Astrocyte (in vitro differentiated cells and primary cell): ENCODE measurements at regions not wholly inside any gene's neighbourhood (a gene's known extent, or its start where the extent isn't known, plus 50 kb on each side); places are given as distances from the start of the nearest gene placed in this dataset.

Source experiments
- DNase-seq: peaks from one replicate; pipeline ENCODE4 v3.0.0-alpha.2; 2010; ENCODE audit warnings: low read depth
- FAIRE-seq: peaks from 2 replicates; lab custom pipeline; 2011; peaks lifted over from hg19 to GRCh38; lab: Jason Lieb, UNC
- H2AFZ ChIP-seq: 2 replicates; pipeline ENCODE4 v1.6.0; 2012; ENCODE audit warnings: low read depth, low read length, inconsistent platforms
- H3K27ac ChIP-seq: 2 replicates; pipeline ENCODE4 v1.5.1; 2011; ENCODE audit warnings: low read depth, low read length, inconsistent platforms
- H3K27me3 ChIP-seq: 2 replicates; pipeline ENCODE4 v1.6.0; 2011; ENCODE audit warnings: low read length, inconsistent platforms; ENCODE audit not compliant: insufficient read depth
- H3K36me3 ChIP-seq: 2 replicates; pipeline ENCODE4 v1.5.1; 2011; ENCODE audit warnings: low read length, inconsistent platforms; ENCODE audit not compliant: insufficient read depth
- H3K4me1 ChIP-seq: 2 replicates; pipeline ENCODE4 v1.5.1; 2011; ENCODE audit warnings: low read length, inconsistent platforms; ENCODE audit not compliant: insufficient read depth
- H3K4me2 ChIP-seq: 2 replicates; pipeline ENCODE4 v1.6.0; 2012; ENCODE audit warnings: low read length, inconsistent platforms
- H3K4me3 ChIP-seq: 2 replicates; pipeline ENCODE4 v1.5.1; 2011; ENCODE audit warnings: low read depth, mild to moderate bottlenecking, low read length, inconsistent platforms; ENCODE audit not compliant: insufficient read depth
- H3K79me2 ChIP-seq: 2 replicates; pipeline ENCODE4 v1.6.0; 2012; ENCODE audit warnings: mild to moderate bottlenecking, low read length, inconsistent platforms; ENCODE audit not compliant: insufficient read depth
- H3K9ac ChIP-seq: 2 replicates; pipeline ENCODE4 v1.6.0; 2012; ENCODE audit warnings: mild to moderate bottlenecking, low read length, inconsistent platforms
- H3K9me3 ChIP-seq: 2 replicates; pipeline ENCODE4 v1.5.1; 2012; ENCODE audit warnings: low read depth, mild to moderate bottlenecking, low read length, inconsistent platforms; ENCODE audit not compliant: insufficient read depth
- H4K20me1 ChIP-seq: 2 replicates; pipeline ENCODE4 v1.6.0; 2012; ENCODE audit warnings: low read length, inconsistent platforms; ENCODE audit not compliant: insufficient read depth
- H3K27ac Mint-ChIP-seq: one replicate; pipeline ENCODE4 v1.8.0; 2021; ENCODE audit warnings: mild to moderate bottlenecking, mixed read lengths; ENCODE audit not compliant: unreplicated experiment
- H3K27me3 Mint-ChIP-seq: one replicate; pipeline ENCODE4 v1.8.0; 2021; ENCODE audit warnings: low read depth, mixed read lengths; ENCODE audit not compliant: unreplicated experiment
- H3K36me3 Mint-ChIP-seq: one replicate; pipeline ENCODE4 v1.8.0; 2021; ENCODE audit warnings: low read depth, mixed read lengths; ENCODE audit not compliant: unreplicated experiment
- H3K4me1 Mint-ChIP-seq: one replicate; pipeline ENCODE4 v1.8.0; 2021; ENCODE audit warnings: low read depth, mixed read lengths; ENCODE audit not compliant: unreplicated experiment
- H3K4me3 Mint-ChIP-seq: one replicate; pipeline ENCODE4 v1.8.0; 2021; ENCODE audit warnings: mild to moderate bottlenecking, moderate library complexity, mixed read lengths; ENCODE audit not compliant: unreplicated experiment
- H3K9me3 Mint-ChIP-seq: one replicate; pipeline ENCODE4 v1.8.0; 2021; ENCODE audit warnings: mild to moderate bottlenecking, mixed read lengths; ENCODE audit not compliant: unreplicated experiment
- CTCF ChIP-seq: IDR thresholded peaks from 2 replicates; pipeline ENCODE4 v1.5.1; 2011; ENCODE audit warnings: low read depth, mild to moderate bottlenecking, inconsistent platforms, low read length, moderate library complexity; ENCODE audit not compliant: insufficient read depth
- EZH2 ChIP-seq: IDR thresholded peaks from 2 replicates; pipeline ENCODE4 v1.6.1; 2012; ENCODE audit warnings: mild to moderate bottlenecking, low read length, inconsistent platforms; ENCODE audit not compliant: insufficient read depth

GRCh38 chr1:189693140-189693539, 784.5 kb downstream of the BRINP3 start:
- no peaks in the 10 kb centered on the region for H3K79me2 ChIP-seq
- TF ChIP-seq CTCF, result no peak
- TF ChIP-seq EZH2, result no peak
- H3K27me3 Mint-ChIP-seq, result no peaks in the 10 kb centered on the region
- no peak for FAIRE-seq
- H3K9me3 Mint-ChIP-seq, result no peaks in the 10 kb centered on the region
- no peak overlapping the region for H3K27ac ChIP-seq
- no peaks in the 10 kb centered on the region for H3K4me1 Mint-ChIP-seq
- H3K9ac ChIP-seq, result no peak overlapping the region
- no peaks in the 10 kb centered on the region for H3K9me3 ChIP-seq
- no peaks in the 10 kb centered on the region for H3K4me1 ChIP-seq
- no peaks in the 10 kb centered on the region for H3K27me3 ChIP-seq
- H2AFZ ChIP-seq, result no peak overlapping the region
- H3K4me3 Mint-ChIP-seq, result no peak overlapping the region
- no peak overlapping the region for H3K4me3 ChIP-seq
- H3K27ac Mint-ChIP-seq, result no peak overlapping the region
- no peak for DNase-seq
- H4K20me1 ChIP-seq, result no peaks in the 10 kb centered on the region
- H3K4me2 ChIP-seq, result no peak overlapping the region
- no peaks in the 10 kb centered on the region for H3K36me3 ChIP-seq
- no peaks in the 10 kb centered on the region for H3K36me3 Mint-ChIP-seq

GRCh38 chr1:189696297-189696696, 781.4 kb downstream of the BRINP3 start:
- no peaks in the 10 kb centered on the region for H3K4me1 Mint-ChIP-seq
- H3K9me3 Mint-ChIP-seq, result no peaks in the 10 kb centered on the region
- Histone ChIP-seq H3K4me1 (no peaks in the 10 kb centered on the region), H3K4me3 (no peak overlapping the region), H3K27ac (no peak overlapping the region), H3K36me3 (no peaks in the 10 kb centered on the region), H3K9me3 (no peaks in the 10 kb centered on the region), H3K9ac (no peak overlapping the region), H2AFZ (no peak overlapping the region), H3K27me3 (no peaks in the 10 kb centered on the region), H4K20me1 (no peaks in the 10 kb centered on the region), H3K79me2 (no peaks in the 10 kb centered on the region), H3K4me2 (no peak overlapping the region)
- FAIRE-seq (no peak), DNase-seq (no peak)
- H3K27me3 Mint-ChIP-seq, result no peaks in the 10 kb centered on the region
- no peak overlapping the region for H3K27ac Mint-ChIP-seq
- H3K36me3 Mint-ChIP-seq, result no peaks in the 10 kb centered on the region
- TF ChIP-seq EZH2, result no peak
- TF ChIP-seq CTCF, result no peak
- H3K4me3 Mint-ChIP-seq, result no peak overlapping the region

- H3K36me3 Mint-ChIP-seq, result no peaks in the 10 kb centered on the region
- Histone ChIP-seq H2AFZ (no peak overlapping the region), H3K4me1 (no peaks in the 10 kb centered on the region), H3K79me2 (no peaks in the 10 kb centered on the region), H3K27ac (no peak overlapping the region), H3K9ac (no peak overlapping the region), H3K9me3 (no peaks in the 10 kb centered on the region), H3K4me2 (no peak overlapping the region), H3K36me3 (no peaks in the 10 kb centered on the region), H3K4me3 (no peak overlapping the region), H3K27me3 (no peaks in the 10 kb centered on the region), H4K20me1 (no peaks in the 10 kb centered on the region)
- no peak for FAIRE-seq
- H3K4me3 Mint-ChIP-seq, result no peak overlapping the region
- H3K4me1 Mint-ChIP-seq, result no peaks in the 10 kb centered on the region
- no peak overlapping the region for H3K27ac Mint-ChIP-seq
- no peak for DNase-seq
- H3K9me3 Mint-ChIP-seq, result no peaks in the 10 kb centered on the region
- H3K27me3 Mint-ChIP-seq, result no peaks in the 10 kb centered on the region
- TF ChIP-seq CTCF (no peak), EZH2 (no peak)
Measured at GRCh38 chr1:189697113-189697512, 780.6 kb downstream of the BRINP3 start.
